SJSA1 (cell line): ENCODE measurements at regions not wholly inside any gene's neighbourhood (a gene's known extent, or its start where the extent isn't known, plus 50 kb on each side); places are given as distances from the start of the nearest gene placed in this dataset.
"Not testable (repeated sequence)": the region's sequence is repeated elsewhere in the genome, so short reads cannot be mapped to it uniquely, and the experiment has no call there.

Experiments used
- DNase-seq, 2 experiments: peaks; one replicate each; pipeline ENCODE4 v3.0.0-alpha.2; 2015 to 2020; ENCODE audit warnings: low spot score in 2 of 2, low read depth in 1 of 2
- H3K27ac ChIP-seq: fragments of 250-450 bp; sonication (Bioruptor Pico); 2 replicates; pipeline ENCODE4 v1.5.1; 2020; ENCODE audit warnings: mild to moderate bottlenecking, moderate library complexity
- H3K27me3 ChIP-seq: fragments of 250-450 bp; sonication (Bioruptor Pico); replicated peaks from 2 replicates; pipeline ENCODE4 v1.5.1; 2020; ENCODE audit warnings: mild to moderate bottlenecking, moderate library complexity
- H3K36me3 ChIP-seq: fragments of 250-450 bp; sonication (Bioruptor Pico); 2 replicates; pipeline ENCODE4 v1.5.1; 2020; ENCODE audit warnings: mild to moderate bottlenecking
- H3K4me1 ChIP-seq: fragments of 250-450 bp; sonication (Bioruptor Pico); replicated peaks from 2 replicates; pipeline ENCODE4 v1.6.1; 2021; ENCODE audit warnings: mild to moderate bottlenecking
- H3K4me3 ChIP-seq: fragments of 250-450 bp; sonication (Bioruptor Pico); 2 replicates; pipeline ENCODE4 v1.5.1; 2020; ENCODE audit warnings: mild to moderate bottlenecking
- H3K9me3 ChIP-seq: fragments of 250-450 bp; sonication (Bioruptor Pico); replicated peaks from 2 replicates; pipeline ENCODE4 v1.5.1; 2020; ENCODE audit warnings: mild to moderate bottlenecking

GRCh38 chr16:27600381-27600780, 50.4 kb downstream of the KATNIP start:
- no peak overlapping the region for H3K4me3 ChIP-seq
- H3K9me3 ChIP-seq: no peaks in the 10 kb centered on the region
- no peaks in the 10 kb centered on the region for H3K27me3 ChIP-seq
- no peak for DNase-seq
- H3K4me1 ChIP-seq: no peaks in the 10 kb centered on the region
- no peak overlapping the region for H3K27ac ChIP-seq
- no peaks in the 10 kb centered on the region for H3K36me3 ChIP-seq

GRCh38 chr16:27602103-27602502, 52.2 kb downstream of the KATNIP start:
- Histone ChIP-seq H3K4me1 (no peaks in the 10 kb centered on the region), H3K27me3 (no peaks in the 10 kb centered on the region), H3K36me3 (no peaks in the 10 kb centered on the region), H3K27ac (no peak overlapping the region), H3K4me3 (no peak overlapping the region), H3K9me3 (no peaks in the 10 kb centered on the region)
- DNase-seq: no peak

- not testable (repeated sequence) for H3K9me3 ChIP-seq, H3K4me1 ChIP-seq, H3K27ac ChIP-seq, H3K4me3 ChIP-seq, H3K36me3 ChIP-seq, H3K27me3 ChIP-seq
- DNase-seq: peak in 1 of 2 experiments; percentile 26
Observed at GRCh38 chr16:27605500-27606106, 55.7 kb downstream of the KATNIP start.

- Histone ChIP-seq H3K27me3 (no peaks in the 10 kb centered on the region), H3K4me1 (no peaks in the 10 kb centered on the region), H3K4me3 (no peak overlapping the region), H3K36me3 (no peaks in the 10 kb centered on the region), H3K27ac (no peak overlapping the region), H3K9me3 (no peaks in the 10 kb centered on the region)
- DNase-seq: no peak
Observed at GRCh38 chr16:27611340-27611739, 61.4 kb downstream of the KATNIP start.

- no peaks in the 10 kb centered on the region for H3K36me3 ChIP-seq
- H3K4me1 ChIP-seq: no peaks in the 10 kb centered on the region
- no peak overlapping the region for H3K4me3 ChIP-seq
- no peaks in the 10 kb centered on the region for H3K9me3 ChIP-seq
- H3K27ac ChIP-seq: no peak overlapping the region
- no peaks in the 10 kb centered on the region for H3K27me3 ChIP-seq
- no peak for DNase-seq
Observed at GRCh38 chr16:27613238-27613791, 63.4 kb downstream of the KATNIP start.

- H3K36me3 ChIP-seq: no peaks in the 10 kb centered on the region
- H3K27me3 ChIP-seq: no peaks in the 10 kb centered on the region
- H3K4me3 ChIP-seq: no peak overlapping the region
- H3K9me3 ChIP-seq: no peaks in the 10 kb centered on the region
- H3K4me1 ChIP-seq: no peaks in the 10 kb centered on the region
- DNase-seq: no peak
- no peak overlapping the region for H3K27ac ChIP-seq
Observed at GRCh38 chr16:27617665-27618064, 67.7 kb downstream of the KATNIP start.

- no peak overlapping the region for H3K27ac ChIP-seq
- H3K4me3 ChIP-seq: no peak overlapping the region
- no peaks in the 10 kb centered on the region for H3K4me1 ChIP-seq
- no peaks in the 10 kb centered on the region for H3K9me3 ChIP-seq
- no peaks in the 10 kb centered on the region for H3K36me3 ChIP-seq
- H3K27me3 ChIP-seq: no peaks in the 10 kb centered on the region
- DNase-seq: no peak
Observed at GRCh38 chr16:27618165-27618564, 68.2 kb downstream of the KATNIP start.

- Histone ChIP-seq H3K9me3 (no peaks in the 10 kb centered on the region), H3K27me3 (no peaks in the 10 kb centered on the region), H3K4me1 (no peaks in the 10 kb centered on the region), H3K27ac (no peak overlapping the region), H3K4me3 (no peak overlapping the region), H3K36me3 (no peaks in the 10 kb centered on the region)
- no peak for DNase-seq
Observed at GRCh38 chr16:27618606-27619327, 68.8 kb downstream of the KATNIP start.

GRCh38 chr16:27620541-27620940, 70.6 kb downstream of the KATNIP start:
- Histone ChIP-seq H3K9me3 (no peaks in the 10 kb centered on the region), H3K4me3 (no peak overlapping the region), H3K27ac (no peak overlapping the region), H3K27me3 (no peaks in the 10 kb centered on the region), H3K4me1 (0 out of 2 replicates have a peak, but pooled peaks cover 5% of the 10 kb centered on the region), H3K36me3 (no peaks in the 10 kb centered on the region)
- no peak for DNase-seq

- Histone ChIP-seq H3K9me3 (no peaks in the 10 kb centered on the region), H3K27ac (no peak overlapping the region), H3K4me1 (0 out of 2 replicates have a peak, but pooled peaks cover 6% of the 10 kb centered on the region), H3K27me3 (no peaks in the 10 kb centered on the region), H3K4me3 (no peak overlapping the region), H3K36me3 (no peaks in the 10 kb centered on the region)
- no peak for DNase-seq
Observed at GRCh38 chr16:27624154-27625049, 74.5 kb downstream of the KATNIP start.

GRCh38 chr16:27625050-27625697, 75.2 kb downstream of the KATNIP start:
- Histone ChIP-seq H3K27ac (no peak overlapping the region), H3K9me3 (no peaks in the 10 kb centered on the region), H3K4me3 (no peak overlapping the region), H3K27me3 (no peaks in the 10 kb centered on the region), H3K36me3 (no peaks in the 10 kb centered on the region), H3K4me1 (0 out of 2 replicates have a peak, but pooled peaks cover 6% of the 10 kb centered on the region)
- peak in 1 of 2 experiments; percentile 10 for DNase-seq

- H3K27ac ChIP-seq: no peak overlapping the region
Observed at GRCh38 chr16:27627136-27627535, 77.2 kb downstream of the KATNIP start.

GRCh38 chr16:27628241-27628942, 78.4 kb downstream of the KATNIP start:
- no peaks in the 10 kb centered on the region for H3K27me3 ChIP-seq
- no peaks in the 10 kb centered on the region for H3K9me3 ChIP-seq
- H3K4me3 ChIP-seq: no peak overlapping the region
- H3K36me3 ChIP-seq: no peaks in the 10 kb centered on the region
- no peak overlapping the region for H3K27ac ChIP-seq
- 0 out of 2 replicates have a peak, but pooled peaks cover 6% of the 10 kb centered on the region for H3K4me1 ChIP-seq
- no peak for DNase-seq

More at GRCh38 chr16:27627136-27627535, 77.2 kb downstream of the KATNIP start:
- Histone ChIP-seq H3K4me1 (0 out of 2 replicates have a peak, but pooled peaks cover 6% of the 10 kb centered on the region), H3K27me3 (no peaks in the 10 kb centered on the region), H3K4me3 (no peak overlapping the region), H3K9me3 (no peaks in the 10 kb centered on the region), H3K36me3 (no peaks in the 10 kb centered on the region)
- DNase-seq: no peak
